Liver (tissue), 8 donors: ENCODE measurements at regions not wholly inside any gene's neighbourhood (a gene's known extent, or its start where the extent isn't known, plus 50 kb on each side); places are given as distances from the start of the nearest gene placed in this dataset.

ENCODE experiments used
- DNase-seq: peaks from one replicate; pipeline ENCODE4 v3.0.0-alpha.2; 2017; ENCODE audit warnings: low spot score
- H3K27ac ChIP-seq, 2 donors: one replicate each; pipeline ENCODE4 v1.7.0; 2013; ENCODE audit warnings: inconsistent platforms in 2 of 2, low read length in 2 of 2, control low read depth in 1 of 2, low read depth in 1 of 2, mild to moderate bottlenecking in 1 of 2
- H3K27me3 ChIP-seq, 4 donors: one replicate each; pipeline versions ENCODE4 v1.6.1 to v1.7.0; 2013; ENCODE audit warnings: low read length in 3 of 4, inconsistent platforms in 1 of 4, mild to moderate bottlenecking in 1 of 4, moderate library complexity in 1 of 4; ENCODE audit not compliant: control insufficient read depth in 4 of 4, insufficient read depth in 4 of 4
- H3K36me3 ChIP-seq, 4 donors: one replicate each; pipeline versions ENCODE4 v1.6.1 to v1.7.0; 2013; ENCODE audit warnings: low read length in 3 of 4, mild to moderate bottlenecking in 3 of 4, low read depth in 1 of 4, moderate library complexity in 1 of 4; ENCODE audit not compliant: control insufficient read depth in 4 of 4, insufficient read depth in 3 of 4
- H3K4me1 ChIP-seq, 4 donors: one replicate each; pipeline versions ENCODE4 v1.6.1 to v1.7.0; 2013; ENCODE audit warnings: low read length in 3 of 4, mild to moderate bottlenecking in 3 of 4, moderate library complexity in 1 of 4; ENCODE audit not compliant: control insufficient read depth in 4 of 4, insufficient read depth in 4 of 4
- H3K4me3 ChIP-seq, 3 donors: one replicate each; pipeline versions ENCODE4 v1.6.1 to v1.7.0; 2013; ENCODE audit warnings: low read length in 3 of 3, control low read depth in 1 of 3, low read depth in 1 of 3, mild to moderate bottlenecking in 1 of 3
- H3K9ac ChIP-seq, 2 donors: one replicate each; pipeline ENCODE4 v1.7.0; 2013; ENCODE audit warnings: low read length in 2 of 2, mild to moderate bottlenecking in 2 of 2, moderate library complexity in 2 of 2, control low read depth in 1 of 2, low read depth in 1 of 2
- H3K9me3 ChIP-seq, 4 donors: one replicate each; pipeline versions ENCODE4 v1.6.1 to v1.7.0; 2013; ENCODE audit warnings: low read length in 3 of 4; ENCODE audit not compliant: control insufficient read depth in 4 of 4
- EGR1 ChIP-seq, 2 donors: IDR thresholded peaks; 2 replicates each; pipeline ENCODE4 v1.6.1; 2016 to 2018; ENCODE audit warnings: antibody characterized with exemption in 2 of 2, low read depth in 2 of 2
- FOXA1 ChIP-seq: IDR thresholded peaks from 2 replicates; pipeline ENCODE4 v1.6.1; 2016; ENCODE audit warnings: antibody characterized with exemption
- FOXA2 ChIP-seq: IDR thresholded peaks from 2 replicates; pipeline ENCODE4 v1.6.1; 2016; ENCODE audit warnings: antibody characterized with exemption
- GABPA ChIP-seq, 2 donors: IDR thresholded peaks in 1 of 2; conservative IDR thresholded peaks in 1 of 2; 2 replicates each; pipeline ENCODE4 v1.6.1; 2016; ENCODE audit warnings: antibody characterized with exemption in 2 of 2, mild to moderate bottlenecking in 1 of 2, moderate library complexity in 1 of 2
- HNF4A ChIP-seq, 2 donors: conservative IDR thresholded peaks; 2 replicates each; pipeline ENCODE4 v1.6.1; 2016; ENCODE audit warnings: antibody characterized with exemption in 2 of 2, mild to moderate bottlenecking in 2 of 2
- JUND ChIP-seq, 2 donors: IDR thresholded peaks; 2 replicates each; pipeline ENCODE4 v1.6.1; 2016; ENCODE audit warnings: antibody characterized with exemption in 2 of 2
- RAD21 ChIP-seq, 2 donors: IDR thresholded peaks; 2 replicates each; pipeline ENCODE4 v1.6.1; 2016; ENCODE audit warnings: antibody characterized with exemption in 2 of 2, mild to moderate bottlenecking in 2 of 2
- SP1 ChIP-seq: IDR thresholded peaks from 2 replicates; pipeline ENCODE4 v1.6.1; 2018; ENCODE audit warnings: antibody characterized with exemption, mild to moderate bottlenecking
- TAF1 ChIP-seq: conservative IDR thresholded peaks from 2 replicates; pipeline ENCODE4 v1.6.1; 2016; ENCODE audit warnings: antibody characterized with exemption, mild to moderate bottlenecking
- WGBS: extraction: QIAGEN DNeasy Blood & Tissue Kit; methylation state at CpG from one replicate; pipeline ENCODE4 v1.1.7; 2013; 5-methylcytosine and 5-hydroxymethylcytosine counted together
- TF ChIP-seq, protein P1 (sequence below): fragments of 150-350 bp; IDR thresholded peaks from 2 replicates; pipeline ENCODE4 v1.5.1; 2017; ENCODE audit warnings: improper control_type of control experiment, low read depth, low read length; ENCODE audit not compliant: missing input control
- TF ChIP-seq, protein P2 (sequence below): IDR thresholded peaks from 2 replicates; pipeline ENCODE4 v1.6.1; 2016; ENCODE audit warnings: antibody characterized with exemption
- TF ChIP-seq, protein P3 (sequence below): IDR thresholded peaks from 2 replicates; pipeline ENCODE4 v1.6.1; 2016; ENCODE audit warnings: antibody characterized with exemption
- donor health status: healthy.
- donor health status: healthy.
- donor health status: healthy.
- donor health status: healthy.
- donor health status: healthy.

DNA sequence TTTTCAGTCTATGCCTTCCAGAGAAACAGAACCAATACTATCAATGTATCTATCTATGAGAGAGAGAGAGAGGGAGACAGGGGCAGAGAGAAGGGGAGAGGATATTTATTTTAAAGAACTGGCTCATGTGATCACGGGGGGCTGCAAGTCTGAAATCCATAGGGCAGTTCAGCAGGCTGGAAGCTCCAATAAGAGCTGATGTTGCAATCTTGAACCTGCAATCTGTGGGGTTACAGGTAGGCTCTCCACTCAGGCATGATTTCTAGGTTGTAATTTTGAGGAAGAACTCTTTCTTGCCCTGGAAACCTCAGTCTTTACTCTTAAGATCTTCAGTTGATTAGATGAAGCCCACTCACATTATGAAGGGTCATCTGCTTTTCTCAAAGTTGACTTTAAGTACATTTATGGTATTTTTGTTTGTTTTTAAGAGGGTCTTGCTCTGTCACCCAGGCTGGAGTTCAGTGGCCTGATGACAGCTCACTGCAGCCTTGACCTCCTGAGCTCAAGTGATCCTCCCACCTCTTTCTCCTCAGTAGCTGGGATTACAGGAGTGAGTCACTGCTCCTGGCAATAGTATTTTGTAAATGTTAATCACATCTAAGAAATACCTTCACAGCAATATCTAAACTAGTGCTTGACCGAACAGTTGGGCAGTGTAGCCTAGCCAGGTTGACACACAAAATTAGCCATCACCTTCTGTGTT lies 376.4 kb downstream of the FGF9 start:
- no peak for DNase-seq
- 71% methylated on average over 2 of the region's 2 CpGs for WGBS
- TF ChIP-seq, protein P1, sequence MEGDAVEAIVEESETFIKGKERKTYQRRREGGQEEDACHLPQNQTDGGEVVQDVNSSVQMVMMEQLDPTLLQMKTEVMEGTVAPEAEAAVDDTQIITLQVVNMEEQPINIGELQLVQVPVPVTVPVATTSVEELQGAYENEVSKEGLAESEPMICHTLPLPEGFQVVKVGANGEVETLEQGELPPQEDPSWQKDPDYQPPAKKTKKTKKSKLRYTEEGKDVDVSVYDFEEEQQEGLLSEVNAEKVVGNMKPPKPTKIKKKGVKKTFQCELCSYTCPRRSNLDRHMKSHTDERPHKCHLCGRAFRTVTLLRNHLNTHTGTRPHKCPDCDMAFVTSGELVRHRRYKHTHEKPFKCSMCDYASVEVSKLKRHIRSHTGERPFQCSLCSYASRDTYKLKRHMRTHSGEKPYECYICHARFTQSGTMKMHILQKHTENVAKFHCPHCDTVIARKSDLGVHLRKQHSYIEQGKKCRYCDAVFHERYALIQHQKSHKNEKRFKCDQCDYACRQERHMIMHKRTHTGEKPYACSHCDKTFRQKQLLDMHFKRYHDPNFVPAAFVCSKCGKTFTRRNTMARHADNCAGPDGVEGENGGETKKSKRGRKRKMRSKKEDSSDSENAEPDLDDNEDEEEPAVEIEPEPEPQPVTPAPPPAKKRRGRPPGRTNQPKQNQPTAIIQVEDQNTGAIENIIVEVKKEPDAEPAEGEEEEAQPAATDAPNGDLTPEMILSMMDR, result no peak
- Histone ChIP-seq H3K4me1 (no peaks in the 10 kb centered on the region), H3K27me3 (no peaks in the 10 kb centered on the region), H3K4me3 (no peak overlapping the region), H3K36me3 (no peaks in the 10 kb centered on the region), H3K27ac (no peak overlapping the region), H3K9me3 (no peaks in the 10 kb centered on the region), H3K9ac (no peak overlapping the region)

DNA sequence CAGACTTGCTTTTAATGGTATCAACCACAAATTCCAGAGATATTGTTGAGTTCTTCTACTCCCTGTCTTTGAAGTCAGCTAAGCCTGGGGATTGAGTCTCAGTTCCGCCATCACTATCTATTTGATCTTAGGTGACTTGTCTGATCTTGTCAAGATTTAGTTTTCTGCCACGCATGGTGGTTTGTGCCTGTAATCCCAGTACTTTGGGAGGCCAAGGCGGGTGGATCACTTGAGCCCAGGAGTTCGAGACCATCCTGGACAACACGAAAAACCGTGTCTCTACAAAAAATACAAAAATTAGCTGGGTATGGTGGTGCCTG lies 376.9 kb downstream of the FGF9 start:
- 94% methylated on average over 6 of the region's 6 CpGs for WGBS
- Histone ChIP-seq H3K36me3 (no peaks in the 10 kb centered on the region), H3K27ac (no peak overlapping the region), H3K4me1 (no peaks in the 10 kb centered on the region), H3K4me3 (no peak overlapping the region), H3K27me3 (no peaks in the 10 kb centered on the region), H3K9me3 (no peaks in the 10 kb centered on the region), H3K9ac (no peak overlapping the region)
- TF ChIP-seq SP1, result no peak
- TF ChIP-seq EGR1 (IDR thresholded peaks at IDR 0.05; ENCODE audit: low read depth in 2 of 2), result no peak
- no peak for TF ChIP-seq GABPA (IDR thresholded peaks at IDR 0.05 in 1 of 2, conservative IDR thresholded peaks at IDR 0.05 in 1 of 2)
- no peak for TF ChIP-seq JUND (IDR thresholded peaks at IDR 0.05)
- DNase-seq, result no peak

DNA sequence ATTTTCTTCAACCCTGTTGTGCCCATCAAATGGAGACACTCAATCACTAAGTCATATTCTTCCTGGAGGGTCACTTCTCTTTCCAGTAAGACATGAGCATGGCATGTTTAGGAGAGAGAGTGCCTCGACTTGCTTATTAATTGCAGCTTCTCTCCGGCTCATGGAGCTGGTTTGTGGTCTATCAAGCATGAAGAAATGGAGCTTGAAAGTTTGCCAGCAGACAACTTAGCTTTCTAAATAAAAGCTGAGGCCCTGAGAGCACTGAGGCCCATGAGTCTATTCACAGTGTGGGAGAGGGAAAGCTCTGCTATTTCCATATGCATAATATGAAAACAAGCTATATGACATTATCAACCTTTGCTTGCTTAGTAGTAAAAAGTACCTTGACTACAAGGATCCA lies 378.5 kb downstream of the FGF9 start:
- DNase-seq, result no peak
- TF ChIP-seq SP1 (no peak), HNF4A (conservative IDR thresholded peaks at IDR 0.05) (no peak), JUND (IDR thresholded peaks at IDR 0.05) (no peak), FOXA2 (no peak), TAF1 (no peak), FOXA1 (no peak), RAD21 (IDR thresholded peaks at IDR 0.05) (no peak)
- TF ChIP-seq, protein P2, sequence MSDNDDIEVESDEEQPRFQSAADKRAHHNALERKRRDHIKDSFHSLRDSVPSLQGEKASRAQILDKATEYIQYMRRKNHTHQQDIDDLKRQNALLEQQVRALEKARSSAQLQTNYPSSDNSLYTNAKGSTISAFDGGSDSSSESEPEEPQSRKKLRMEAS, result no peak
- Histone ChIP-seq H3K9me3 (no peaks in the 10 kb centered on the region), H3K4me3 (no peak overlapping the region), H3K9ac (no peak overlapping the region), H3K4me1 (no peaks in the 10 kb centered on the region), H3K27ac (no peak overlapping the region), H3K36me3 (no peaks in the 10 kb centered on the region), H3K27me3 (no peaks in the 10 kb centered on the region)
- 85% methylated on average over 2 of the region's 2 CpGs for WGBS

DNA sequence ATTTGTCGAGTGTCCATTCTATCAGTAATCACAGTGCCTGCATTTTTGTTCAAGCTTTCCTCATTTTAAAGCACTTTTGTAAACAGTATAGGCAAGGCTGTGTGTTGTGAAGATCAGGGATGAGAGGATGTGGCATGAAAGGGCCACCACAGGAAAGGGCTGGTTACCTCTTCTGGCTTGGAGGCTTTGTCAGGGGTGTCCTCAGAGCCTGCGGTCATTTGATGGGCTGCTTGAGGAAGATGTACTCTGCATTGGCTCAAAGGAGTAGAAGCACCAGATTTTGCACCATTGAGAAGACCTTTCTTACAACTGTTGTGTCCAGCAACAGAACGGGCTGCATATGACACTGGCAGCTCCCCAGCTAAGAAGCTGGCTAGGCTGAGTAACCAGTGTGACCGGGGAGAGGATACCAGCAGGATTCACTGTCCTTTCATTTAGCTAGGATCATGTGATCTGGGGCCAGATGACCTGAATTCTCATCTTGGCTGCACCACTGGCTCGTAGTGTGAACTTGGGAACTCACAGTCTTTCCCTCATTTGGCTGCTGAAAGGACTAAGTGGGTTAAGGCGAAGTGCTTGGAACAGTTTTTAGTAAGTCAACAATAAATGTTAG lies 380.2 kb downstream of the FGF9 start:
- H3K9ac ChIP-seq, result no peak overlapping the region
- H3K27ac ChIP-seq, result no peak overlapping the region
- DNase-seq, result no peak
- H3K9me3 ChIP-seq, result no peaks in the 10 kb centered on the region
- H3K27me3 ChIP-seq, result no peaks in the 10 kb centered on the region
- H3K4me1 ChIP-seq, result no peaks in the 10 kb centered on the region
- H3K36me3 ChIP-seq, result no peaks in the 10 kb centered on the region
- 88% methylated on average over 6 of the region's 6 CpGs for WGBS
- H3K4me3 ChIP-seq, result no peak overlapping the region
- TF ChIP-seq, protein P1, result no peak
- TF ChIP-seq JUND (IDR thresholded peaks at IDR 0.05) (no peak), TAF1 (no peak), RAD21 (IDR thresholded peaks at IDR 0.05) (no peak)
- TF ChIP-seq, protein P3, sequence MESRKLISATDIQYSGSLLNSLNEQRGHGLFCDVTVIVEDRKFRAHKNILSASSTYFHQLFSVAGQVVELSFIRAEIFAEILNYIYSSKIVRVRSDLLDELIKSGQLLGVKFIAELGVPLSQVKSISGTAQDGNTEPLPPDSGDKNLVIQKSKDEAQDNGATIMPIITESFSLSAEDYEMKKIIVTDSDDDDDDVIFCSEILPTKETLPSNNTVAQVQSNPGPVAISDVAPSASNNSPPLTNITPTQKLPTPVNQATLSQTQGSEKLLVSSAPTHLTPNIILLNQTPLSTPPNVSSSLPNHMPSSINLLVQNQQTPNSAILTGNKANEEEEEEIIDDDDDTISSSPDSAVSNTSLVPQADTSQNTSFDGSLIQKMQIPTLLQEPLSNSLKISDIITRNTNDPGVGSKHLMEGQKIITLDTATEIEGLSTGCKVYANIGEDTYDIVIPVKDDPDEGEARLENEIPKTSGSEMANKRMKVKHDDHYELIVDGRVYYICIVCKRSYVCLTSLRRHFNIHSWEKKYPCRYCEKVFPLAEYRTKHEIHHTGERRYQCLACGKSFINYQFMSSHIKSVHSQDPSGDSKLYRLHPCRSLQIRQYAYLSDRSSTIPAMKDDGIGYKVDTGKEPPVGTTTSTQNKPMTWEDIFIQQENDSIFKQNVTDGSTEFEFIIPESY, result no peak
